ENCODE measurements at regions not wholly inside any gene's neighbourhood (a gene's known extent, or its start where the extent isn't known, plus 50 kb on each side); places are given as distances from the start of the nearest gene placed in this dataset.
A peak's percentile ranks its signal among the peaks of the same experiment; 100 is the strongest.
"Not testable (repeated sequence)": the region's sequence is repeated elsewhere in the genome, so short reads cannot be mapped to it uniquely, and the experiment has no call there.

DNA sequence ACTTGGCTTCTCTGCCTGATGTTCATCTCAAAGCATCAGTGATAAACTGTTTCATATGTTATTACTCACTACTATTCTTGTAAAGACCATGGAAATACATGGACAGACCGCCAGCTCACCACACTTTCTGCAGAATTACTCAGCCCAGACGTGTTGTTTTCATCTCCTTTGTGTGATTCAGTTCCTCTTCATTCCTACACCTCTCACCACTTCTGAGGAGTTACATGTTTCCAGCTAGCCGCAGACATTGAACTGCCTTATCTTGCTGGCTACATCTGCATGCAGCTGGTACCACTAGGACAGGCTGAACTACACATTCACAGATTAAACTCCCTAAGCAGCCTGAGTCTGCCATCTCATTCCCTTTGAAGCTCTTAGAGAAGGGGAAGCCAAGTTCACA is 443.2 kb upstream of the FGF16 start:
- FAIRE-seq: no peak

DNA sequence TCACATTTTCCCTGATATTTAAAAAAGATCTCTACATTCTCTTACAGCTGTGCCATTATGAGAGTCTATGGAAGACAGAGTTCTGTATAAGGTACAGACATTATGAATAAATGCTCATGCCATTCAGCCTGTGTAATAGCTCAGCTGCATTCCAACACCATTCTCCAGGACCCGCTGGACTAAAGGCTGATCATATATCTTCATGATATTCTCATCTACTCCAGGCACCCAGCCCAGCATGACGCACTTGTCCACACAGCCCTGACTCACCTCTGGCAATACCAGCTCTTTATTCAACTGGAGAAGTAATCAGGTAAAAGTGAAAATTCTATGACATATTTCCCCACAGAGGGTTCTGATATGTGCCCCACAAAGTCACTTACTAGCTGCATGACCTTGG is 437.5 kb upstream of the FGF16 start:
- FAIRE-seq: no peak

GRCh38 chrX:77014377-77015372 is 432.5 kb upstream of the FGF16 start:
- no peak for FAIRE-seq

- FAIRE-seq: no peak
These were observed 430.1 kb upstream of the FGF16 start for GRCh38 chrX:77017093-77017492.

DNA sequence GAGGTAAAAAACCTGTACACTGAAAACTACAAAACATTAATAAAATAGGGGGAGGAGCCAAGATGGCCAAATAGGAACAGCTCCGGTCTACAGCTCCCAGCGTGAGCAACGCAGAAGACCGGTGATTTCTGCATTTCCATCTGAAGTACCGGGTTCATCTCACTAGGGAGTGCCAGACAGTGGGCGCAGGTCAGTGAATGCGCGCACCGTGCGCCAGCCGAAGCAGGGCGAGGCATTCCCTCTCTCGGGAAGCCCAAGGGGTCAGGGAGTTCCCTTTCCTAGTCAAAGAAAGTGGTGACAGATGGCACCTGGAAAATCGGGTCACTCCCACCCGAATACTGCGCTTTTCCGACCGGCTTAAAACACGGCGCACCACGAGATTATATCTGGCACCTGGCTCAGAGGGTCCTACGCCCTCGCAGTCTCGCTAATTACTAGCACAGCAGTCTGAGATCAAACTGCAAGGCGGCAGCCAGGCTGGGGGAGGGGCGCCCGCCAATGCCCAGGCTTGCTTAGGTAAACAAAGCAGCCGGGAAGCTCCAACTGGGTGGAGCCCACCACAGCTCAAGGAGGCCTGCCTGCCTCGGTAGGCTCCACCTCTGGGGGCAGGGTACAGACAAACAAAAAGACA is 400.9 kb upstream of the FGF16 start:
- peak; percentile 73 for FAIRE-seq

DNA sequence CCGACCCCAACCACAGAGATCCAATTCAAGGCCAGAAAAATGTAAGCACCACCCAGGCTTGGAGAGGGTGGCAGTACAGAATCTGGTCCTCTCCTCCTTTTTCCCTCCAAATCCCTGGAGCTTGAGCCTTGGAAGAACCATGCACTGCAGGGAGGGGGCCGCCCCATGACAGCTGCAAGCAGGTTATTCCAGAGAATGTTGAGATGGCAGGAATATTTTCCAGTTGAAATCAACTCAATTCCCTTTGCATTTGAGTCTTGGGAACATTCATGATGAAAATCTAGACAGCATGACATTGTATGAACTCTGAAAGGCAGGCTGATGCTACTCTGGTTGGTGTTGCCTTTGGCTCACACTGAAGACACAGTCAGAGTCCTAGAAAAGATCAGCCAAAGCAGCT is 386.6 kb upstream of the FGF16 start:
- FAIRE-seq: no peak

GRCh38 chrX:77061022-77061421 is 386.2 kb upstream of the FGF16 start:
- FAIRE-seq: no peak

- FAIRE-seq: no peak
These were observed 385.6 kb upstream of the FGF16 start for GRCh38 chrX:77061545-77061944.

DNA sequence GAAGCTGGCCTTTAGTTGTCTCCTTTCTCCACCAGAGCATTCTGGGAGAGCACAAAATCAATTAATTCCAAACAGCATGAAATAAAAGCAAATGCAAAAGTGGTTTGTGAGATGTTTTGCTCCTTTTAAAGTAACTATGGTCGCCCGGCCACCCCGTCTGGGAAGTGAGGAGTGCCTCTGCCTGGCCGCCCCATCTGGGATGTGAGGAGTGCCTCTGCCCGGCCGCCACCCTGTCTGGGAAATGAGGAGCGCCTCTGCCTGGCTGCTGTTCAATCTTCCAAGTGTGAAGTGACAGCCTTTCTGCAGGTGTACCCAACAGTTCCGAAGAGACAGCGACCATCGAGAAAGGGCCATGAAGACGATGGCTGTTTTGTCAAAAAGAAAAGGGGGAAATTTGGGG is 381.3 kb upstream of the FGF16 start:
- FAIRE-seq: no peak

DNA sequence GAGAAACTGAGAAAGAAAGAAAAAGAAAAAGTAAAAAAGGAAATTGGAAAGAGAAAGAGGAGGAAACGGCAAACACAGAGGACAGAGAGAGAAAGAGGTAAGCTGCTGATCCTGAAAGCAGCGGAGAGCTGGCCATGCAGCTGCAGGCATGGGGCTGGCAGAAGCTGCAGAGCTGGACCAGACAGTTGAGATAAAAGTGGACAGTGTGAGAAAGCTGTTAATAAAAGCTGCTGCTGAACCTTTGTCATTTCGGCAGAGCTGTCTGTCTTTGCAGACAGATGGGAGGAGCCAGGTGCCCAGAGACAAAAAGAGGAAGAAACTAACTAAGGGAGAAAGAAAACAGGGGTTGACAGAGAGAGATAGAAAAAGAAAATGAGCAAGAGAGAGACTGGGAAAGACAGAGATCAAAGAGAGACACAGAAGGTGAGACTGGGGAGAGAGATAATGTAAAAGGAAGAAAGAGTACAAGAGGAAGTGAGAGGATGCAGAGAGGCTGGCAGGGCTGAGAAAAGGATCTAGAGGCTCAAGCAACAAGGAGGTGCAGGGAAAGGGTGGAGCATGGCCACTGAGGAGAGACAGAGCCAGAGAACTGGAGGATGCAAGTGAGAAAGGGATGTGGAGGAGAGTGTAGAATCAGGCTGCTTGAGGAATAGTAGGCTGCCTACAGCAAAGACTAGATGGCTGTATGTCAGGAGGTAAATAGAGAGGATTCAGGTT is 376.8 kb upstream of the FGF16 start:
- no peak for FAIRE-seq

DNA sequence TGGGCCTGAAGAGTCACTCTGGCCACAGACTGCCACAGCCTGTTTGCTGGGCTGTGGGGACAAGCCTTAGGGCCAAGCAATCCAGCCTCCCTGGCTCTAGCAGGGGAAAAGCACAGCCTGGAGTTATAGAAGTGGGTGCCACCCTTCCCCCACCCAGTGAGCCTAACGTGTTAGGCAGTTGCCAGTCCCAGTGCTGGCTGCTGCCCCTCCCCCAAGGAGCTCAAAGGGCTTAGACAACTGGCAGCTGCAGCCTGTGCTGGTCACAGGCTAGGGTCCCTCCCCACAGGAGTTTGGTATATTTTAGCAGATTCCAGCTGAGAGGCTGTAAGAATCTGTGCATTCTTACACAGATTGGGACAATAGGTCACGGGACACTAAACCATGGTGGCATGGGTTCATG is 370.3 kb upstream of the FGF16 start:
- FAIRE-seq: no peak

DNA sequence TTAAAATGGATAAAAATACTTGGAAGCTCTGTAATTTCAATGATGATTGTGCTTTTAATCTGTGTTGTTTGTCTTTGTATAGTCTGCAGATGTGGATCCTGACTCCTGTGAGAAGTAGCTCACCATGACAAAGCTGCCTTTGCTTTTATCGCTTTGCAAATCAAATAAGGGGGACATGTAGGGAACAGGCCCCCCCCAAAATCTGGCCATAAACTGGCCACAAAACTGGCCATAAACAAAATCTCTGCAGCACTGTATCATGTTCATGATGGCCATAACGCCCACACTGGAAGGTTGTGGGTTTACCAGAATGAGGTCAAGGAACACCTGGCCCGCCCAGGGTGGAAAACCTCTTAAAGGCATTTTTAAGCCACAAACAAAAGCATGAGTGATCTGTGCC is 366.0 kb upstream of the FGF16 start:
- not testable (repeated sequence) for FAIRE-seq

DNA sequence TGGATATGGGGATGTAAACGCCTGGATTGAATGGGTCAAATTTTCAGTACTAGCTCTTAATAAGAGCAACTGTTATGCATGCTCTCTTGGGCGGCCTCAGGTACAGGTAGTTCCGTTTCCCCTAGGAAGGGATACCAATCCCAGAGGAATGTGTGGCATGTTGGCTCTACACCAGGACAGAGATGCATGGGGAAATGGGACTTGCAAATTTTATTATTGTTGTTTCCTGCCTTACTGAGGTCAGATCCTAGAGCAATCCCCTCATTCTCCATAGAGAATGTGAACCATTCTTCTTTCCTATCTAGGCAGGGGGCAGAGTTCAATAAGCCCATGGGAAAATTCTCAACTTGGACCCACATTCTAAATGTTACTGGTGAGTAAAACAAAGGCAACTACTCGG is 361.8 kb upstream of the FGF16 start:
- no peak for FAIRE-seq

GRCh38 chrX:77087529-77088169 is 359.5 kb upstream of the FGF16 start:
- FAIRE-seq: no peak

- no peak for FAIRE-seq
These were observed 359.0 kb upstream of the FGF16 start for GRCh38 chrX:77088233-77088632.

DNA sequence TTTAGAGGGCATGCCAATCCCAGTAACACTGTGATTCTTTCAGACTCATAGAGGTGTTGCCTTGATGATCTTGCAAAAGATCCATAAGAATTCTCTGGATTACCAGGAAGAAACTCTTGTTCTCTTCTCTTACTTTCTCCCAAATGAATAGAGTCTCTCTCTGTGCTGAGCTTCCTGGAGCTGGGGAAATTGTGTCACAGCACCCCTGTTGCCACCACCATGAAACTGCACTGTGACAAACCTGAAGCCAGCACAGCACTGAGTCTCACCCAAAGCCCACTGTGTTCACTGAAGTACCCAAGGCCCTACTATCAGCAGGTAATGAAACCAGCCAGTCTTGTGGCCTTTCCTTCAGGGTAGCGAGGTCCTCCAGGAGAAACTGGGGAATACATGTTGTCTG is 332.7 kb upstream of the FGF16 start:
- no peak for FAIRE-seq

DNA sequence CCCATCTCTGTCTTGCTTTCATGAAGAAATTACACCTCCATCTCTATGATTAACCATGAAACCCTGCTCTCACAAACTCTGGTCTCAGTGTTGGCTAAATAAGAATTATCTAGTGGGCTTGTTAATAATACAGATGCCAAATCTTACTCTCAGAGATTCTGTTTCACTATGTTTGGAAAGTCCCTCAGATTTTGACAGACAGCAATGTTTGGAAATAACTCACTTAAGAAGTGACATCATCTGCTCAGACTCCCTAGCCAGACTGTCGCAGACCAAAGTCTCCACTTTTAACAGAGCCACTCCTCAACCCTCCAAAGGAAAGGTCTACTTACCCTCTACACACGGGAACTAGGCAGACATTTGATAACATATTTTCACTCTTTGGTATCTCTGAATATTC is 328.5 kb upstream of the FGF16 start:
- no peak for FAIRE-seq

DNA sequence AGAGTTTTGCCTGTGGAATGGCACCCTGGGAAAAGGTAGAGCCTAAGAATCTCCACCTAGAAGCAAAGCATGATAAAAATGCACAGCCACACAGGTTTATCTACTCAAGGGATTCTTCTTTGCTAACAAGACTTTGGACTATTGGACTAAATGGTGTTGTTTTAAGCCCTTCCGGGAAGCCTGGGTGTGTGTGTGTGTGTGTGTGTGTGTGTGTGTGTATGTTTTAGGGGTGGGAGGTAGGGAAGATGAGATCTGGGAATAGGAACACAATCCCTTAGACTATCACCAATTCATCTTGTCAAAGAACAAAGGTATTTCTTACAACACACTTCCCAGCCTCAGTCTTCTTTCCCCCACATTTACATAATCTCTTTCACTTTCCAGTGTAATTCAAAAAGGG is 327.5 kb upstream of the FGF16 start:
- FAIRE-seq: no peak

GRCh38 chrX:77123917-77124316 is 323.3 kb upstream of the FGF16 start:
- not testable (repeated sequence) for FAIRE-seq

GRCh38 chrX:77127571-77127970 is 319.6 kb upstream of the FGF16 start:
- FAIRE-seq: not testable (repeated sequence)

- no peak for FAIRE-seq
These were observed 303.3 kb upstream of the FGF16 start for GRCh38 chrX:77143907-77144306.

GRCh38 chrX:77160301-77160700 is 286.9 kb upstream of the FGF16 start:
- no peak for FAIRE-seq

DNA sequence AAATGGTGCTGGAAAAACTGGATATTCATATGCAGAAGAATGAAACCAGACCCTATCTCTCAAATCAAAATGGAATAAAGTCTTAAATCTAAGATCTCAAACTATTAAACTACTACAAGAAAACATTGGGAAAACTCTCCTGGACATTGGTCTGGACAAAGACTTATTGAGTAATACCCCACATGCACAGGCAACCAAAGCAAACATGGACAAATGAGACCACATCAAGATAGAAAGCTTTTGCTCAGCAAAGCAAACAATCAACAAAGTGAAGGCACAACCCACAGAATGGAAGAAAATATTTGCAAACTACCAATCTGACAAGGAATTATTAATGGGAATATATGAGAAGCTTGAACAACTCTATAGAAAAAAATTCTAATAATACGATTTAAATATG is 284.4 kb upstream of the FGF16 start:
- FAIRE-seq: no peak
